ENCODE measurements at regions not wholly inside any gene's neighbourhood (a gene's known extent, or its start where the extent isn't known, plus 50 kb on each side); places are given as distances from the start of the nearest gene placed in this dataset.

- DNase-seq (ENCODE audit: low read depth), result peak; percentile 30
Observed at GRCh38 chr3:84439476-84439875, 519.3 kb upstream of the CADM2 start.

GRCh38 chr3:84440291-84440690, 518.5 kb upstream of the CADM2 start:
- DNase-seq (ENCODE audit: low read depth), result no peak

- DNase-seq (ENCODE audit: low read depth), result no peak
Observed at GRCh38 chr3:84442533-84442932, 516.3 kb upstream of the CADM2 start.

- DNase-seq (ENCODE audit: low read depth), result no peak
Observed at GRCh38 chr3:84444726-84445521, 513.9 kb upstream of the CADM2 start.

GRCh38 chr3:84487296-84487695, 471.5 kb upstream of the CADM2 start:
- DNase-seq (ENCODE audit: low read depth), result no peak

GRCh38 chr3:84504761-84505160, 454.0 kb upstream of the CADM2 start:
- no peak for DNase-seq (ENCODE audit: low read depth)

GRCh38 chr3:84510007-84510406, 448.8 kb upstream of the CADM2 start:
- no peak for DNase-seq (ENCODE audit: low read depth)

GRCh38 chr3:84522893-84523292, 435.9 kb upstream of the CADM2 start:
- DNase-seq (ENCODE audit: low read depth), result no peak

GRCh38 chr3:84536916-84537315, 421.9 kb upstream of the CADM2 start:
- DNase-seq (ENCODE audit: low read depth), result no peak

GRCh38 chr3:84538597-84538996, 420.2 kb upstream of the CADM2 start:
- no peak for DNase-seq (ENCODE audit: low read depth)

- DNase-seq (ENCODE audit: low read depth), result peak; percentile 9
Observed at GRCh38 chr3:84547207-84547606, 411.6 kb upstream of the CADM2 start.

- DNase-seq (ENCODE audit: low read depth), result peak; percentile 15
Observed at GRCh38 chr3:84547971-84548970, 410.5 kb upstream of the CADM2 start.

- DNase-seq (ENCODE audit: low read depth), result no peak
Observed at GRCh38 chr3:84555629-84556028, 403.2 kb upstream of the CADM2 start.

- no peak for DNase-seq (ENCODE audit: low read depth)
Observed at GRCh38 chr3:84566256-84566655, 392.5 kb upstream of the CADM2 start.

- DNase-seq (ENCODE audit: low read depth), result no peak
Observed at GRCh38 chr3:84567796-84568195, 391.0 kb upstream of the CADM2 start.

GRCh38 chr3:84573962-84574361, 384.8 kb upstream of the CADM2 start:
- DNase-seq (ENCODE audit: low read depth), result no peak

GRCh38 chr3:84586427-84586826, 372.4 kb upstream of the CADM2 start:
- DNase-seq (ENCODE audit: low read depth), result no peak

GRCh38 chr3:84600703-84601225, 358.0 kb upstream of the CADM2 start:
- peak; percentile 8 for DNase-seq (ENCODE audit: low read depth)

GRCh38 chr3:84601303-84601702, 357.5 kb upstream of the CADM2 start:
- DNase-seq (ENCODE audit: low read depth), result no peak

- no peak for DNase-seq (ENCODE audit: low read depth)
Observed at GRCh38 chr3:84621823-84622222, 337.0 kb upstream of the CADM2 start.

GRCh38 chr3:84634668-84635067, 324.1 kb upstream of the CADM2 start:
- no peak for DNase-seq (ENCODE audit: low read depth)

- no peak for DNase-seq (ENCODE audit: low read depth)
Observed at GRCh38 chr3:84637272-84637671, 321.5 kb upstream of the CADM2 start.

- no peak for DNase-seq (ENCODE audit: low read depth)
Observed at GRCh38 chr3:84666468-84666867, 292.3 kb upstream of the CADM2 start.

All from HS-5 (cell line).